Stimulated activated CD4-positive, alpha-beta T cell treated with anti-CD3 and anti-CD28 coated beads, TNF-alpha, amount 100 ng/mL, for 24 hours (primary cell): ENCODE measurements at regions not wholly inside any gene's neighbourhood (a gene's known extent, or its start where the extent isn't known, plus 50 kb on each side); places are given as distances from the start of the nearest gene placed in this dataset.
A peak's percentile ranks its signal among the peaks of the same experiment; 100 is the strongest.

Source experiments
- DNase-seq, 3 experiments: peaks; one replicate each; pipeline ENCODE4 v3.0.0-alpha.2; 2020; ENCODE audit warnings: low read depth in 3 of 3

DNA sequence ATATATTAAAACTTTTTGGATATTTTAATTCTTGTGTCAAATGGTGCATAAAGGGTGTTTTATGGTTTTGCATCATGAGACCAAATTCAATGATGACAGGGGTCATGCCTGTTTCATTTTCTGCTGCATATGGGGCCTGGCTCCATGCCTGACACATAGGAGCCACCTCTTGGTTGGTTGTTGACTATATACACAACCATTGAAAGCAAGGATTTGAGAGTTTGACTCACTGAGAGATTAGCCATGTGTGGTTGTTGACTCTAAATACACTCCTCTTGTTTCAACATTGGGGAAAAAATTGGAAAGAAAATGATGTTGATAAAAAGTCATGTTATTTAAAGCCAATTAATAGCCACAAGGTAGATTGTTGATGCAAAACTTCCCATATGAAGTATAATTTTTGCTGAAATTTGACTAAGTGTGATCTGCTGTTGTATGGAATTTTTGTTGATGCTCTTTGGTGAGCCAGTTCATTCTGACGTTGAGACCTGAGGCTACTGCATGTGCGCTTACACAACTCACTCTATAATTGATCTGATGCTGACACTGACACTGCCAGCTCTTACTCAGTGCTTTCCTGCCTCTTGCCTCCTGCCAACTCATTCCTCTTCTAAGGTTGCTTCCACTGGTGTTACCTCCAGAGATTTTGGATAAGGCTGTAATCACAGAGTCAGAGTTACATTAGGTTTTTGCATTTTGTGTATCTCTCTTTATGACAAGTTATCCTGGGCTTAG is 446.2 kb upstream of the SLC14A2 start:
- DNase-seq, result no peak

DNA sequence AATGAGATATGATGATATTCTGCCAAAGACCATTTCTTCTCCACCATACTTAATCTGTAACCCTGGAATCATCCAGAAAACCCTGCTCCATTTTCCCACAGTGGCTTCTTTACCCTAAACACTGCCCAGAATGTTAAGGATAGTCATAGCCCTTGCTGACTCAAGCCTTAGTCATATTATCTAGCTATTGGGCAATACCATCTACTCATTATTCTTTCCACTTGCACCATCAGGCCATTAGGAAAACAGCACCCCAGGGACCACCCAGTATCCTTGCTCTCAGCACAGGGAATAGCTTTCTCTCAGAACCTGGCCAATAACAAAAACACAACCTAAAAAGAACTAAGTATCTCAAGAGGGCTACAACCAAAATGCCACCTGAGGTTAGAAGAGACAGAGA is 445.7 kb upstream of the SLC14A2 start:
- DNase-seq, result no peak

- DNase-seq, result no peak
These were observed 443.5 kb upstream of the SLC14A2 start for GRCh38 chr18:45171679-45172191.

DNA sequence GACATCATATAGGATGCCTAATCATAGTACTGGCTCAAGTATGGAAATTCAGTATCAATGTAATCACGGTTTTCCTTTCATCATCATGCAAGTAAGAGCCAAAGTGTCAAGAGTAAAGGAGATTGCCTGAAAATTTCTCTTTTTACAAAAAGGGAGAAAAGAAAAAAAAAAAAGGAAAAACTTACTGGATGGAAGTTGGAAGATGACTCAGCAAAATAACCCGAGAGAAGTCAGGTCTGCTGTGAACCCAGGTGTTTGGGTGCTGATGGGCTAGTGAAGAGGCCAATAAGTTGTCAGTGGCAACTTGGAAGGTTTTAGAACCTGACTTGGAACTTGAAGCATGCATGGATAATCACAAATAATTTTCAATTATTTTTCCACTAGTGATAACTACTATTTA is 441.9 kb upstream of the SLC14A2 start:
- DNase-seq, result no peak

DNA sequence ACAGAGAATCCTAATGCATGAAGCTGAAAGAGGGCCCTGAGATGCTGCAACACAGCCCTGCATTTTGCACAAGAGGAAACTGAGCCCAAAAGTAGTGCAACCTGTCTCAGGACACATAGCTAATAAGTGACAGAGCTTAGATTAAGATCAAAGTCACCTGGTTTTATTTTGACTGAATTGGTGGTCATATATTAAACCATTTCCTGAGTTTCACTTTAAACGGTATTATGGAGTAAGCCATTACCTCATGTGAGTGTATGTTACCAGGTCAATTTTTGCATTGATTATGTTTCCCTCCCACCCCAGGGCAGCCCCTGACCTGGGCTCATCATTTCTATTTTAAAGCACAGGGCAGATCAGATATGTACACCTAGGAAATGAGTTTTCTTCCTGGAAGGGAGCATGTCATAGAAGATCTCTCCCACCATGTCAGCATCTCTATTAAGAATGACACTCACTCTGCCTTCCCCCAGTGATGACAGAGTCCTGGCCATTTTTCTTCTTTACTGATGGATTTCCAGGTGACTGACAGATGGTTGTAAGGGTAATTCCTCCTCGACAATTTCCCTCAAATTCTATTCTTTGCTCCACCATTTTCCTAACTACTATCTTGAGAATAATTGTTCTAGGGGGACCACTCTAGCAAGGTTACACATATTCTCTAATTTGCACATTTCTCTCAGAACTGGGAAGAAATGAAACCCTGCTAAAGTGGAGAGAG is 441.3 kb upstream of the SLC14A2 start:
- DNase-seq, result no peak

DNA sequence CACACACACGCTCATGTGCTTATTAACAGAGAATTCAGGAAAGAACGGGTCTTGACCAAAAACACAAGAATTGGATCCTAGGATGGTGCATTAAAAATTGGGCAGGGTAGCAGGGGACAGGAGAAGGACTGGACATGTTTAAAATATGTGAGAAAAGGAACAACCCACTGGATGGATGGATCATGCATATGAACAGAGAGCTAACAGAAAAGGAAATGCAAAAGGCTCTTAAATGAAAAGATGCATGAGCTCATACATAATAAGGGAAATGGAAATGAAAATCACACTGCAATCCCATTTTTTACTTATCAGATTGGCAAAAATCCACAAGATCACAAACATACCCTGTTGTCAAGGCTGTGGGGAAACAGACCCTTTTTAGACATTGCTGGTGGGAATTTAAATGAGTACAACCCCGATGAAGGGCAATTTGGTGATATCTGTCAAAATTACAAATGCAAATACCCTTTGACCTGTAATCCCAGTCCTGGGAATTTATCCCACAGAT is 440.6 kb upstream of the SLC14A2 start:
- no peak for DNase-seq

DNA sequence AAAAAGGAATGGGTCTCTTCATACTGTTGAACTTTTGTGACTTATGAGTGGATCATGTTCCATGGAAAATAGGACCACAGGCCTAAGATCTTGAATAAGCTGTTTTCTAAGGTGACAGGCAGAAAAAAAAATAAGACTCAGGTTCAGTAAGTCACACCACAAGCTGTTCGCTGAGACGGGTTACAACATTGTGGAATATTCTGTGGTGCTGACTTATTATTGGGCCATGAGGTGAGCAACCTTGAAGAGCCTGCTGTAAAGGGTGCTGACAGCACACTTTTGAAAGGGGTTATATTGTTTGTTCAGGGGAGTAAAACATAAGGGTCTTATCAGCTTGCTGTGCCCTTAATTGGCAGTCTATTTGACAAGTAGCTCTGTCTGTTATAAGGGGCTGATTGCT is 439.8 kb upstream of the SLC14A2 start:
- no peak for DNase-seq

DNA sequence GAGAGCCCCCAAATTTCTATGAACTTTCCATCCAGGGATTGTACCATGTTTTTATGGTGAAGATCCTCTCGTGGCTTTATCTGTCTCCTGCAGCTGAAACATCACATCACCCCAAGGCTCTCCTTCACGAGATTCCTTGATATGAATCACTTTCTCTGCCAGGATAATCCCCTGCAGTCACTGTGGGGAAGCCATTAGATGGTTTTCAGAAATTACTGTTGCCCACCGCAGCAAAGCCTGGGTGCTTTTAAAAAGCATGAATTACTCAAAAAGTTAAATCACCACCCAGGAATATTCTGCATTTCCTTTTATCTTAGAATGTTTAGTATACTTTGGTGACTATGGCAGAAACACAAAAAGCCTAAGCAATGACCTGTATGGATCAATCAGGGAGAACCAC is 428.4 kb upstream of the SLC14A2 start:
- no peak for DNase-seq

- DNase-seq, result no peak
These were observed 423.5 kb upstream of the SLC14A2 start for GRCh38 chr18:45191795-45192194.

GRCh38 chr18:45197526-45197970 is 417.7 kb upstream of the SLC14A2 start:
- no peak for DNase-seq

DNA sequence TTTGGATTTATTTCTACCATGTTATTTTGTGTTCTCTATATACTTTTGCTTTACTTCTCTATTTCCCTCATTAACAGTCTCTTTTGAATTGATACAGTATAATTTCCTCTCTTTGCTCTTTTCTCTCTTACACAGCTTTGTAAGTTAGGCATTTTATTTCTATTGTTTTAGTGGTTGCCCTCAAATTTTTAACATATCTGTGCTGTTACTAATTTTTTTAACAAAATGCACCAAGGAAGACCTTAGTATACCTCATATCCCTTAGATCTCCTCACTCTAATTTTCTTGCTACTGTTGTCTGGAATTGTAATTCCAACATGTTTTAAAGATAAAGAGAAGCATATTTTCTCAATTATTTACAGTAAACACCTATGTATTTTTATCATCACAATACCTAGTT is 416.8 kb upstream of the SLC14A2 start:
- DNase-seq, result no peak

DNA sequence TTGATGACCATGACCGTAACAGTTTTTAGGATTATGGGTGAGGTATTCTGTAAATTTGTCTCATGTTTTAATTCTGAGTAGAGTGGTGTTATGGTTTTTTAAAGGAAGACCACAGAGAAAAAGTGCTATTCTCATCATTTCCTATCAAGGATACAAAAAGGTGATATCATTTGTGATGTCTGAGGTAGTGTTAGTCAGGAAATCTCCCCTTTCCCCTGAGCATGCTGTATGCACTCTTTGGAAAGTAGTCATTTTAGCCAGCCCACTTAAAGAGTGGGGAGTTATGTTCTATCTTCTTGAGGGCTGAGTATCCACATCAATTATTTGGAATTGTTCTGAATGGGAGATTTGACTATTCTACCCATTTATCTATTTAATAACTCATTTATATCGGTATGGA is 414.2 kb upstream of the SLC14A2 start:
- DNase-seq, result no peak

DNA sequence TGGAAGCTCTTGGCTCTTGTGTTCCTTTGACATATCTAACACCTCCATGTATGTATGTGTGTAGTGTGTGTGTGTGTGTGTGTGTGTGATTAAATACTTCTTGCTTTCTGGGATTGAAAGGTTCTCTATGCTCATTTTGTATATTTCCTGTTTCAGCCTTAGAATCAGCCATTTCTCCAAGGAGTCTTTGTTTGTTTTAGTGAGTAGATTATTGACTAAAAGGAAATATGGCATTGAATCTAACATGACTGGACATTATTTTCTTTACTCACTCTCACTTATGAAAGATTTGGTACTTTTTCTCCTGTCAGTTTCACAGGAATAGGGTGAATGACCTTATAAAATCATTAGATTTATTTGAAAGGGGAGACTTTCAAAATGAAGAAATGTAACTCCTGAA is 413.8 kb upstream of the SLC14A2 start:
- DNase-seq, result no peak

- no peak for DNase-seq
These were observed 413.2 kb upstream of the SLC14A2 start for GRCh38 chr18:45202061-45202460.

GRCh38 chr18:45203677-45204076 is 411.6 kb upstream of the SLC14A2 start:
- DNase-seq, result no peak

DNA sequence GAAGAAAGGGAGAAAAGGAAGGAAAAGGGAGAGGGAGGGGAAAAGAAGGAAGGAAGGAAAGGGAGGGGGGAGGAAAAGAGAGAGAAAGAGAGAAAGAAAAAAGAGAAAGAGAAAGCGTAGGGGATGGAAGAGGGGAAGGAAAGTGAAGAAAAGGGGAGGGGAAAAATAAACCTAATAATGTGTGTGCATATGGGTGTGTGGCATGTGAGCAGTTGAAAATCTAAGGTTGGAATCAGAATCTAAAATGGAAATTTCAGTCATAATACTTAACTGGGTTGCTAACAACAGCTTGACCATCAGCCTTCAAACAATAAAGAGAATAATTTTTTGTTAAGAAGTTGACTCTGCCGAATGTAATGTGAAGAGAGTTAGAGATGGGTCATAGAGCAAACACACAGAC is 407.9 kb upstream of the SLC14A2 start:
- DNase-seq, result no peak

- DNase-seq, result no peak
These were observed 407.1 kb upstream of the SLC14A2 start for GRCh38 chr18:45208164-45208563.

GRCh38 chr18:45212181-45213039 is 402.9 kb upstream of the SLC14A2 start:
- DNase-seq, result peak; percentile 47 to 70 (median 51)

DNA sequence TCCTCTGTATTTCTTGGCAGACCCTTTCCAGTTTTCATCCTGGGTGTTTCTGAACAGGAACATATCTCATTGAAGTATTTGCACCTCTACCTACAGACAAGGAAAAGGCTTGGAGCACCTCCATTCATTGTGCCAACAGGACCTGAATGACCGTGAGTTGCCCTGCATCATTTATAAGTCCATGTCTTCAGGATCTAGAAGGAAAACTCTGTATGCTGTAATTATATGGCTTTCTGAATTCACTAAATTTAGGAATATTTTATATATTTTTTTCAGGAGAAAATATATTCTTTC is 402.3 kb upstream of the SLC14A2 start:
- no peak for DNase-seq

GRCh38 chr18:45218436-45218835 is 396.8 kb upstream of the SLC14A2 start:
- DNase-seq, result no peak

DNA sequence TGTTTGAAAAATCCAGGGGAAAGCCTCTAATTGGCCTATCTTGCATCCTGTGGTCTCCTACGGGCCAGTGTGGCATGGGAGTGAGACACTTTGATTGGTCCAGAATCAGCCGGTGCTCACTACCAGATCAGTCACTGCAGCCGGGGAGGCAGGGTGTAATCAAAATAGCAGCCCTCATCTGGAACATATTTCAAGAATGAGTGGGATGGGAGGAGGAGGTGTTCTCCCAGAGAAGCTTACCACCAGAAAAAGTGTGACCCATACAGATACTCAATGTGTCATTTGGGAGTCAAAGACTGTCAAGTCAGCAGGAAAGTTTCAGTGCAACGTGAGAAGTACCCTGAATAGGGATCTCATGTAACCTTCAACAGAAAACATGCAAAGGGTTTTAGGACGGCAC is 393.9 kb upstream of the SLC14A2 start:
- no peak for DNase-seq

GRCh38 chr18:45222180-45222579 is 393.1 kb upstream of the SLC14A2 start:
- no peak for DNase-seq
